Chondrocyte (in vitro differentiated cells): ENCODE measurements at regions not wholly inside any gene's neighbourhood (a gene's known extent, or its start where the extent isn't known, plus 50 kb on each side); places are given as distances from the start of the nearest gene placed in this dataset.
"Not testable (repeated sequence)": the region's sequence is repeated elsewhere in the genome, so short reads cannot be mapped to it uniquely, and the experiment has no call there.

Experiments used
- DNase-seq: peaks from one replicate; pipeline ENCODE4 v3.0.0; 2021; ENCODE audit warnings: mixed read lengths, low spot score
- H3K27ac Mint-ChIP-seq: one replicate; pipeline ENCODE4 v1.8.0; 2021; ENCODE audit warnings: mild to moderate bottlenecking, moderate library complexity, mixed read lengths; ENCODE audit not compliant: unreplicated experiment
- H3K27me3 Mint-ChIP-seq: 2 replicates; pipeline ENCODE4 v1.8.0; 2021; ENCODE audit warnings: low read depth, mixed read lengths
- H3K36me3 Mint-ChIP-seq: 2 replicates; pipeline ENCODE4 v1.8.0; 2021; ENCODE audit warnings: low read depth, mixed read lengths
- H3K4me1 Mint-ChIP-seq: 2 replicates; pipeline ENCODE4 v1.8.0; 2021; ENCODE audit warnings: low read depth, mild to moderate bottlenecking, mixed read lengths
- H3K4me3 Mint-ChIP-seq: one replicate; pipeline ENCODE4 v1.8.0; 2021; ENCODE audit warnings: mild to moderate bottlenecking, moderate library complexity, mixed read lengths; ENCODE audit not compliant: unreplicated experiment
- H3K9me3 Mint-ChIP-seq: 2 replicates; pipeline ENCODE4 v1.8.0; 2021; ENCODE audit warnings: low read depth, mixed read lengths
- CTCF ChIP-seq: fragments of 200-600 bp; sonication (generic); IDR thresholded peaks from 2 replicates; pipeline ENCODE4 v1.5.0; 2021; ENCODE audit warnings: antibody characterized with exemption, mild to moderate bottlenecking, moderate library complexity

- Mint-ChIP-seq H3K9me3 (peaks cover 18% of the 10 kb centered on the region), H3K36me3 (peaks cover 4% of the 10 kb centered on the region), H3K27me3 (no peaks in the 10 kb centered on the region), H3K4me1 (peaks cover 5% of the 10 kb centered on the region), H3K27ac (no peak overlapping the region), H3K4me3 (no peak overlapping the region)
- peak; percentile 32 for TF ChIP-seq CTCF
- no peak for DNase-seq
Measured at GRCh38 chr5:125987677-125988255, 435.4 kb upstream of the GRAMD2B start.

GRCh38 chr5:125992050-125992449, 431.2 kb upstream of the GRAMD2B start:
- no peak overlapping the region for H3K4me3 Mint-ChIP-seq
- no peak for DNase-seq
- H3K36me3 Mint-ChIP-seq: no peaks in the 10 kb centered on the region
- peaks cover 1% of the 10 kb centered on the region for H3K9me3 Mint-ChIP-seq
- TF ChIP-seq CTCF: no peak
- no peak overlapping the region for H3K27ac Mint-ChIP-seq
- peaks cover 5% of the 10 kb centered on the region for H3K4me1 Mint-ChIP-seq
- H3K27me3 Mint-ChIP-seq: no peaks in the 10 kb centered on the region

- not testable (repeated sequence) for H3K36me3 Mint-ChIP-seq, DNase-seq, H3K27me3 Mint-ChIP-seq, H3K27ac Mint-ChIP-seq, H3K4me3 Mint-ChIP-seq, H3K9me3 Mint-ChIP-seq
- H3K4me1 Mint-ChIP-seq: peaks cover 47% of the 10 kb centered on the region
Measured at GRCh38 chr5:125999271-126000030, 423.8 kb upstream of the GRAMD2B start.

GRCh38 chr5:126000507-126000906, 422.7 kb upstream of the GRAMD2B start:
- H3K4me1 Mint-ChIP-seq: peaks cover 50% of the 10 kb centered on the region
- H3K4me3 Mint-ChIP-seq: no peak overlapping the region
- H3K9me3 Mint-ChIP-seq: peaks cover 8% of the 10 kb centered on the region
- H3K27me3 Mint-ChIP-seq: no peaks in the 10 kb centered on the region
- TF ChIP-seq CTCF: no peak
- H3K27ac Mint-ChIP-seq: no peak overlapping the region
- DNase-seq: no peak
- H3K36me3 Mint-ChIP-seq: no peaks in the 10 kb centered on the region

GRCh38 chr5:126002222-126002897, 420.8 kb upstream of the GRAMD2B start:
- Mint-ChIP-seq H3K4me1 (peaks cover 50% of the 10 kb centered on the region), H3K9me3 (peaks cover 4% of the 10 kb centered on the region), H3K27me3 (no peaks in the 10 kb centered on the region), H3K4me3 (peak overlapping the region; percentile 31), H3K36me3 (no peaks in the 10 kb centered on the region), H3K27ac (peak overlapping the region; percentile 89)
- DNase-seq: no peak
- TF ChIP-seq CTCF: no peak
